IMR-90 (cell line): ENCODE measurements at regions not wholly inside any gene's neighbourhood (a gene's known extent, or its start where the extent isn't known, plus 50 kb on each side); places are given as distances from the start of the nearest gene placed in this dataset.

ENCODE experiments used
- CEBPB ChIP-seq: IDR thresholded peaks from 2 replicates; pipeline ENCODE4 v1.6.1; 2012; ENCODE audit warnings: low read depth, low read length, improper control_type of control experiment
- CTCF ChIP-seq: conservative IDR thresholded peaks from 2 replicates; pipeline ENCODE4 v1.5.1; 2012; ENCODE audit warnings: mild to moderate bottlenecking, low read depth, low read length, improper control_type of control experiment
- POLR2A ChIP-seq: IDR thresholded peaks from 2 replicates; pipeline ENCODE4 v1.6.1; 2012; ENCODE audit warnings: mild to moderate bottlenecking, low read depth, low read length
- RAD21 ChIP-seq: IDR thresholded peaks from 2 replicates; pipeline ENCODE4 v1.6.1; 2012; ENCODE audit warnings: low read length, improper control_type of control experiment
- RCOR1 ChIP-seq: IDR thresholded peaks from 2 replicates; pipeline ENCODE4 v1.6.1; 2012; ENCODE audit warnings: mild to moderate bottlenecking, low read length, improper control_type of control experiment; ENCODE audit not compliant: insufficient replicate concordance
- RFX5 ChIP-seq: IDR thresholded peaks from 2 replicates; pipeline ENCODE4 v1.8.0; 2012; ENCODE audit warnings: low read depth, mild to moderate bottlenecking, low read length, moderate library complexity

GRCh38 chr11:39443424-39444022 is 2015.9 kb downstream of the LRRC4C start:
- TF ChIP-seq CTCF (no peak), POLR2A (no peak), RFX5 (no peak), CEBPB (no peak), RCOR1 (no peak), RAD21 (no peak)
